ENCODE measurements at regions not wholly inside any gene's neighbourhood (a gene's known extent, or its start where the extent isn't known, plus 50 kb on each side); places are given as distances from the start of the nearest gene placed in this dataset.

- Mint-ChIP-seq H3K4me1 (ENCODE audit: low read depth) (peaks cover 14% of the 10 kb centered on the region), H3K4me3 (ENCODE audit: low read depth) (no peak overlapping the region), H3K27me3 (no peaks in the 10 kb centered on the region), H3K9me3 (ENCODE audit: low read depth) (peaks cover 34% of the 10 kb centered on the region), H3K27ac (no peak overlapping the region), H3K36me3 (ENCODE audit: insufficient read depth) (peaks cover 16% of the 10 kb centered on the region)
- TF ChIP-seq, protein P1, sequence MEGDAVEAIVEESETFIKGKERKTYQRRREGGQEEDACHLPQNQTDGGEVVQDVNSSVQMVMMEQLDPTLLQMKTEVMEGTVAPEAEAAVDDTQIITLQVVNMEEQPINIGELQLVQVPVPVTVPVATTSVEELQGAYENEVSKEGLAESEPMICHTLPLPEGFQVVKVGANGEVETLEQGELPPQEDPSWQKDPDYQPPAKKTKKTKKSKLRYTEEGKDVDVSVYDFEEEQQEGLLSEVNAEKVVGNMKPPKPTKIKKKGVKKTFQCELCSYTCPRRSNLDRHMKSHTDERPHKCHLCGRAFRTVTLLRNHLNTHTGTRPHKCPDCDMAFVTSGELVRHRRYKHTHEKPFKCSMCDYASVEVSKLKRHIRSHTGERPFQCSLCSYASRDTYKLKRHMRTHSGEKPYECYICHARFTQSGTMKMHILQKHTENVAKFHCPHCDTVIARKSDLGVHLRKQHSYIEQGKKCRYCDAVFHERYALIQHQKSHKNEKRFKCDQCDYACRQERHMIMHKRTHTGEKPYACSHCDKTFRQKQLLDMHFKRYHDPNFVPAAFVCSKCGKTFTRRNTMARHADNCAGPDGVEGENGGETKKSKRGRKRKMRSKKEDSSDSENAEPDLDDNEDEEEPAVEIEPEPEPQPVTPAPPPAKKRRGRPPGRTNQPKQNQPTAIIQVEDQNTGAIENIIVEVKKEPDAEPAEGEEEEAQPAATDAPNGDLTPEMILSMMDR (IDR thresholded peaks at IDR 0.05; ENCODE audit: unreplicated experiment), result no peak
- DNase-seq (ENCODE audit: low spot score, unreplicated experiment), result no peak
These were observed 834.0 kb downstream of the DACH1 start for GRCh38 chr13:71033026-71033425.

- Mint-ChIP-seq H3K4me3 (ENCODE audit: low read depth) (peak overlapping the region; percentile 22), H3K9me3 (ENCODE audit: low read depth) (peaks cover 51% of the 10 kb centered on the region), H3K27ac (peak overlapping the region; percentile 88), H3K4me1 (ENCODE audit: low read depth) (peaks cover 14% of the 10 kb centered on the region), H3K36me3 (ENCODE audit: insufficient read depth) (peaks cover 27% of the 10 kb centered on the region), H3K27me3 (no peaks in the 10 kb centered on the region)
- DNase-seq (ENCODE audit: low spot score, unreplicated experiment), result no peak
- TF ChIP-seq, protein P1 (IDR thresholded peaks at IDR 0.05; ENCODE audit: unreplicated experiment), result no peak
These were observed 836.2 kb downstream of the DACH1 start for GRCh38 chr13:71030784-71031183.

GRCh38 chr13:71028884-71029283 is 838.1 kb downstream of the DACH1 start:
- H3K36me3 Mint-ChIP-seq (ENCODE audit: insufficient read depth), result peaks cover 28% of the 10 kb centered on the region
- no peak for DNase-seq (ENCODE audit: low spot score, unreplicated experiment)
- TF ChIP-seq, protein P1 (IDR thresholded peaks at IDR 0.05; ENCODE audit: unreplicated experiment), result no peak

GRCh38 chr13:71021825-71022422 is 845.1 kb downstream of the DACH1 start:
- H3K27me3 Mint-ChIP-seq, result no peaks in the 10 kb centered on the region
- H3K36me3 Mint-ChIP-seq (ENCODE audit: insufficient read depth), result peaks cover 8% of the 10 kb centered on the region
- peaks cover 26% of the 10 kb centered on the region for H3K9me3 Mint-ChIP-seq (ENCODE audit: low read depth)
- DNase-seq (ENCODE audit: low spot score, unreplicated experiment), result no peak
- H3K4me3 Mint-ChIP-seq (ENCODE audit: low read depth), result no peak overlapping the region
- TF ChIP-seq, protein P1 (IDR thresholded peaks at IDR 0.05; ENCODE audit: unreplicated experiment), result no peak
- H3K27ac Mint-ChIP-seq, result no peak overlapping the region
- peaks cover 7% of the 10 kb centered on the region for H3K4me1 Mint-ChIP-seq (ENCODE audit: low read depth)

More at GRCh38 chr13:71028884-71029283, 838.1 kb downstream of the DACH1 start:
- Mint-ChIP-seq H3K4me3 (ENCODE audit: low read depth) (no peak overlapping the region), H3K27ac (no peak overlapping the region), H3K4me1 (ENCODE audit: low read depth) (peaks cover 17% of the 10 kb centered on the region), H3K9me3 (ENCODE audit: low read depth) (peaks cover 48% of the 10 kb centered on the region), H3K27me3 (no peaks in the 10 kb centered on the region)

DNA sequence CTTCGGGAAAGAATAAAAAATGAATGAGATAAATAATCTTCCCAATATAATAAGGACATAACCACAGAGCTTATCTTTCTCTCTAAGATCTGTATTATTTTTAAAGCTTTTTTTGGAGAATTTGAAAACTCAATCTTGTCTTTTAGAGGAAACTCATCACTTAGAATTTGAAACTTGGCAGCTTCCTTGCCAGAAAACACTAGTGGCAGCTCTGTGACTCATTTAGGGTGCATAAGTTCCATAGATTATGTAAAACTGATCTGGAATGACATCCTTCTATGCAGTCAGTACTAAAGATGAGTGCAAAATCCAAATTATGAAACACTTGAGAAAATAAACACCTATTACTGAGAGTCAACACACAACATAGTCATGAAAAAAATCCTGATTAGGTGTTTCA is 848.0 kb downstream of the DACH1 start:
- H3K9me3 Mint-ChIP-seq (ENCODE audit: low read depth), result peaks cover 9% of the 10 kb centered on the region
- no peaks in the 10 kb centered on the region for H3K27me3 Mint-ChIP-seq
- DNase-seq (ENCODE audit: low spot score, unreplicated experiment), result no peak
- no peak overlapping the region for H3K4me3 Mint-ChIP-seq (ENCODE audit: low read depth)
- TF ChIP-seq, protein P1 (IDR thresholded peaks at IDR 0.05; ENCODE audit: unreplicated experiment), result no peak
- peaks cover 27% of the 10 kb centered on the region for H3K4me1 Mint-ChIP-seq (ENCODE audit: low read depth)
- peaks cover 1% of the 10 kb centered on the region for H3K36me3 Mint-ChIP-seq (ENCODE audit: insufficient read depth)
- H3K27ac Mint-ChIP-seq, result no peak overlapping the region

Data from progenitor cell of endocrine pancreas (in vitro differentiated cells).